ENCODE measurements at regions not wholly inside any gene's neighbourhood (a gene's known extent, or its start where the extent isn't known, plus 50 kb on each side); places are given as distances from the start of the nearest gene placed in this dataset.

DNA sequence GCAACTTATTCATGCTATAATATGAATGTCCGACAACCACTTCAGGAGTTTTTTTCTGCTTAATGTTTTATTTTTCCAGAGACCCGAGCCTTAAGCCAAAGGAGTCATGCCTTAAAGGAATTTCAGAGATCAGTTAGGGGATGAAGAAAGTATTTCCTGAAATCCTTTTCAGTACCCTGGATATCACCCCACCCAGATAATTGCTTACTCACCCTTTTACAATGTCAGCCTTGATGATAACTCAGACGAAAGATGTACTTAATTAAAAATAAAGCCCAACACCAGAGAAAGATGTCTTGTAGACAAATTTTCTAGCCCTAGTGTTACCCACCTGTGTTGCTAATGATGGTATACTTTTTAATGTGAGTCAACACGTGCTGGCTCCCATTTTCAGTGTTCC is 124.1 kb downstream of the XCL2 start:
- Histone ChIP-seq H3K9me3 (ENCODE audit: control insufficient read depth, insufficient read depth, low read length) (no peaks in the 10 kb centered on the region), H4K20me1 (ENCODE audit: insufficient read depth, low read length) (no peaks in the 10 kb centered on the region), H3K36me3 (ENCODE audit: control insufficient read depth, insufficient read depth, low read length) (no peaks in the 10 kb centered on the region), H3K14ac (replicated peaks; ENCODE audit: low read depth, low read length) (no peak overlapping the region), H3K9ac (ENCODE audit: low read depth, low read length) (no peak overlapping the region), H3K27me3 (ENCODE audit: control insufficient read depth, insufficient read depth, low read length) (no peaks in the 10 kb centered on the region), H2BK120ac (ENCODE audit: low read depth, low read length) (no peak overlapping the region), H3K9me1 (ENCODE audit: insufficient read depth, low read length) (no peaks in the 10 kb centered on the region), H3K23ac (ENCODE audit: low read depth, low read length) (no peak overlapping the region), H2AK5ac (ENCODE audit: low read depth, low read length) (no peak overlapping the region), H3K4me1 (ENCODE audit: control insufficient read depth, insufficient read depth, low read length) (no peaks in the 10 kb centered on the region), H3K4ac (ENCODE audit: low read depth, low read length) (no peak overlapping the region), H2BK15ac (ENCODE audit: low read depth, low read length) (no peak overlapping the region), H3K27ac (ENCODE audit: insufficient read depth, low read length) (no peak overlapping the region), H2BK5ac (ENCODE audit: low read depth, low read length, poor library complexity, severe bottlenecking) (no peak overlapping the region), H2AFZ (replicated peaks; ENCODE audit: low read length, poor library complexity) (no peak overlapping the region), H4K91ac (ENCODE audit: insufficient read depth, low read depth, low read length) (no peak overlapping the region), H4K5ac (ENCODE audit: low read depth, low read length) (no peak overlapping the region), H3K18ac (ENCODE audit: low read depth, low read length) (no peak overlapping the region), H3K79me1 (ENCODE audit: low read depth in 1 of 2, low read length in 2 of 2) (no peaks in the 10 kb centered on the region), H4K8ac (ENCODE audit: low read depth in 2 of 2, low read length in 2 of 2) (no peak overlapping the region), H2BK20ac (ENCODE audit: low read depth, low read length) (no peak overlapping the region), H2AK9ac (replicated peaks; ENCODE audit: low read depth, low read length, poor library complexity) (no peak overlapping the region), H3K56ac (ENCODE audit: extremely low read depth, insufficient read depth, low read length) (no peak overlapping the region), H3K4me2 (ENCODE audit: low read depth, low read length) (no peak overlapping the region), H3K4me3 (ENCODE audit: insufficient read depth, low read depth, low read length) (no peak overlapping the region)
- intact Hi-C loops (cut with micrococcal nuclease), result no loop called here
- BruUV-seq (replicated peaks), result no TSS peak
- ATAC-seq (ENCODE audit: low read depth) (no peak), DNase-seq (no peak)
- TF ChIP-seq, protein P1, sequence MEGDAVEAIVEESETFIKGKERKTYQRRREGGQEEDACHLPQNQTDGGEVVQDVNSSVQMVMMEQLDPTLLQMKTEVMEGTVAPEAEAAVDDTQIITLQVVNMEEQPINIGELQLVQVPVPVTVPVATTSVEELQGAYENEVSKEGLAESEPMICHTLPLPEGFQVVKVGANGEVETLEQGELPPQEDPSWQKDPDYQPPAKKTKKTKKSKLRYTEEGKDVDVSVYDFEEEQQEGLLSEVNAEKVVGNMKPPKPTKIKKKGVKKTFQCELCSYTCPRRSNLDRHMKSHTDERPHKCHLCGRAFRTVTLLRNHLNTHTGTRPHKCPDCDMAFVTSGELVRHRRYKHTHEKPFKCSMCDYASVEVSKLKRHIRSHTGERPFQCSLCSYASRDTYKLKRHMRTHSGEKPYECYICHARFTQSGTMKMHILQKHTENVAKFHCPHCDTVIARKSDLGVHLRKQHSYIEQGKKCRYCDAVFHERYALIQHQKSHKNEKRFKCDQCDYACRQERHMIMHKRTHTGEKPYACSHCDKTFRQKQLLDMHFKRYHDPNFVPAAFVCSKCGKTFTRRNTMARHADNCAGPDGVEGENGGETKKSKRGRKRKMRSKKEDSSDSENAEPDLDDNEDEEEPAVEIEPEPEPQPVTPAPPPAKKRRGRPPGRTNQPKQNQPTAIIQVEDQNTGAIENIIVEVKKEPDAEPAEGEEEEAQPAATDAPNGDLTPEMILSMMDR (conservative IDR thresholded peaks at IDR 0.05; ENCODE audit: low read depth, low read length), result no peak
- TF ChIP-seq POLR2A (IDR thresholded peaks at IDR 0.05; ENCODE audit: low read depth, low read length), result no peak
- TF ChIP-seq CHD1 (IDR thresholded peaks at IDR 0.05; ENCODE audit: low read depth, low read length), result no peak
- no peak for TF ChIP-seq FOS (IDR thresholded peaks at IDR 0.05; ENCODE audit: low read depth, low read length)
- TF ChIP-seq RCOR1 (IDR thresholded peaks at IDR 0.05; ENCODE audit: insufficient replicate concordance, low read length), result no peak
- TF ChIP-seq NFE2L2 (IDR thresholded peaks at IDR 0.05; ENCODE audit: low read depth, low read length), result no peak
- no peak for TF ChIP-seq MAFK (IDR thresholded peaks at IDR 0.05; ENCODE audit: low read depth, low read length)
- TF ChIP-seq BHLHE40 (IDR thresholded peaks at IDR 0.05; ENCODE audit: low read depth, low read length), result no peak
- TF ChIP-seq, protein P2, sequence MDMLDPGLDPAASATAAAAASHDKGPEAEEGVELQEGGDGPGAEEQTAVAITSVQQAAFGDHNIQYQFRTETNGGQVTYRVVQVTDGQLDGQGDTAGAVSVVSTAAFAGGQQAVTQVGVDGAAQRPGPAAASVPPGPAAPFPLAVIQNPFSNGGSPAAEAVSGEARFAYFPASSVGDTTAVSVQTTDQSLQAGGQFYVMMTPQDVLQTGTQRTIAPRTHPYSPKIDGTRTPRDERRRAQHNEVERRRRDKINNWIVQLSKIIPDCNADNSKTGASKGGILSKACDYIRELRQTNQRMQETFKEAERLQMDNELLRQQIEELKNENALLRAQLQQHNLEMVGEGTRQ (IDR thresholded peaks at IDR 0.05; ENCODE audit: low read depth, low read length), result no peak
- TF ChIP-seq CEBPB (IDR thresholded peaks at IDR 0.05; ENCODE audit: low read depth, low read length), result no peak
- TF ChIP-seq RFX5 (IDR thresholded peaks at IDR 0.05; ENCODE audit: low read depth, low read length), result no peak
- TF ChIP-seq MAZ (IDR thresholded peaks at IDR 0.05; ENCODE audit: borderline replicate concordance, low read depth, low read length), result no peak
- TF ChIP-seq MXI1 (IDR thresholded peaks at IDR 0.05; ENCODE audit: borderline replicate concordance, low read depth, low read length), result no peak
- no peak for TF ChIP-seq SMC3 (IDR thresholded peaks at IDR 0.05; ENCODE audit: low read depth, low read length)
- TF ChIP-seq, protein P3, sequence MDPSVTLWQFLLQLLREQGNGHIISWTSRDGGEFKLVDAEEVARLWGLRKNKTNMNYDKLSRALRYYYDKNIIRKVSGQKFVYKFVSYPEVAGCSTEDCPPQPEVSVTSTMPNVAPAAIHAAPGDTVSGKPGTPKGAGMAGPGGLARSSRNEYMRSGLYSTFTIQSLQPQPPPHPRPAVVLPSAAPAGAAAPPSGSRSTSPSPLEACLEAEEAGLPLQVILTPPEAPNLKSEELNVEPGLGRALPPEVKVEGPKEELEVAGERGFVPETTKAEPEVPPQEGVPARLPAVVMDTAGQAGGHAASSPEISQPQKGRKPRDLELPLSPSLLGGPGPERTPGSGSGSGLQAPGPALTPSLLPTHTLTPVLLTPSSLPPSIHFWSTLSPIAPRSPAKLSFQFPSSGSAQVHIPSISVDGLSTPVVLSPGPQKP (IDR thresholded peaks at IDR 0.05; ENCODE audit: borderline replicate concordance, low read depth, low read length), result no peak
- no peak for TF ChIP-seq RAD21 (IDR thresholded peaks at IDR 0.05; ENCODE audit: low read length)
- ChIA-PET CTCF (no interaction called here), POLR2A (ENCODE audit: unreplicated experiment) (no interaction called here)
- no CpG with 5 or more reads among the region's 4 CpGs for WGBS, 2 experiments (ENCODE audit: extremely low coverage in 2 of 2, insufficient read length in 1 of 2)
- dilution Hi-C loops (cut with HindIII; ENCODE audit: low sequenced_read_pairs, unreplicated experiment), result no loop called here
- in situ Hi-C loops (cut with MboI; ENCODE audit: low sequenced_read_pairs), result no loop called here
